Eye (tissue), 1 donor: ENCODE measurements at regions not wholly inside any gene's neighbourhood (a gene's known extent, or its start where the extent isn't known, plus 50 kb on each side); places are given as distances from the start of the nearest gene placed in this dataset.
A peak's percentile ranks its signal among the peaks of the same experiment; 100 is the strongest.
"Not testable (repeated sequence)": the region's sequence is repeated elsewhere in the genome, so short reads cannot be mapped to it uniquely, and the experiment has no call there.

Experiments
- DNase-seq: peaks from one replicate; pipeline ENCODE4 v3.0.0-alpha.2; 2015

DNA sequence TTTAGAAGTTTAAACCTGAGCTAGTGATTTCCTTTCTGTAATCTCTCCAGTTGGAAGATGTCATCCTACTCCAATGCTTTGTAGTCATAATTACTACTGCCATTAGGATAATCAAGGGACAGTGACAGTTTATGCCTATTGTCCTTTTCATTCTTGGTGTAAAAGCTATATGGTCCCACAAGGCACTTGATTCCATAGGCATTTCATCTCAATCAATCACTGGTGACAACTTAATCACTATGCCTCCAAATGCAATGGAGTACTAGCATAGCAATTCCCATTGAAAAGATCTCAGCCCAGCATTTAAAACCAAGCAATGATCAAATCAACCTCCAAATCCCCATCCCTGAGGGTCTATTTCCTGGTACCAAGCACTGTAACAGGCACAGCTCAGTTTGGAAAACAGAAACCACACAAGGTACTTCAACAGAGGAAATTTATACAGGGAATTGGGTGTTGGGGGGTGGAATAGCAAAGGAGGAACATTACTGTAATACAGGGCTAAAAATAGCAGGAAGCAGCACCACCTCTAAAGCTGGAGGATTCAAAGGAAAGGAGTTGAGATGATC lies 51.0 kb downstream of the FHIP2A start:
- no peak for DNase-seq

GRCh38 chr10:114874827-114875411 lies 53.3 kb downstream of the FHIP2A start:
- DNase-seq: peak; percentile 85

GRCh38 chr10:114875590-114876081 lies 54.1 kb downstream of the FHIP2A start:
- DNase-seq: not testable (repeated sequence)

- no peak for DNase-seq
These were observed 54.6 kb downstream of the FHIP2A start for GRCh38 chr10:114876169-114876568.

DNA sequence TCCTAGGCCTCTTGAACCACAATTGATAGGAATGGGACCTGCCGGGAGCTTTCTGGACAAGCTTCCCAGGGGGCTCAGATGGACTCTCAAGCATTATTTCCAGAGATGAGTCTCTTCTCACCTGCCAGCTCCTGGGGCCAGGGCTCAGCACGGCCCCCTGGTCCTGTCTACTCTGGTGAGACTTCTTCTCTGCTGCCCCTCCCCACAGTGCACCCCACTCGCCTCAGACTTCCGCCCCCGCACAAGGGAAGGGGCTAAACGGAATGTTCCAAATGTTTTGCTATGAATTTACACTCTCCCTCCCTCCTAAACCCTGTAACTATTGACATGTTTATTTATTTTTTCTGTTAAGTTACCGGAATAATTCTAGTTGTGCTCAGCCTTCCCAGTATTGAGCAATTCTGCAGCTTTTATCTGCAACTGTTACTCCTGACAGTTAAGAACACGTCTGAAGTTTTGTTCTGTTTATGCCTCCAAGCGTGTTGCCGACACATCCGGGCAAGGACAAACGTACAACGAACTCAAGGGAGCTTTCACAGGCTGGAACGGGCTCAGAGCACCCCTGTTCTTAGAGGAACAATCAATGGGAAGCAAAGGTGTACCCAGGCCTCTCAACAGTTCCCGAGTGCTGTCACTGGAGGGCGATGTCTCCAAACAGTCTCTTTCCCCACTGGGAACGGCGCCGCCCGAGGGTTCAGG lies 55.2 kb downstream of the FHIP2A start:
- peak; percentile 89 for DNase-seq

GRCh38 chr10:114877301-114877644 lies 55.7 kb downstream of the FHIP2A start:
- no peak for DNase-seq

DNA sequence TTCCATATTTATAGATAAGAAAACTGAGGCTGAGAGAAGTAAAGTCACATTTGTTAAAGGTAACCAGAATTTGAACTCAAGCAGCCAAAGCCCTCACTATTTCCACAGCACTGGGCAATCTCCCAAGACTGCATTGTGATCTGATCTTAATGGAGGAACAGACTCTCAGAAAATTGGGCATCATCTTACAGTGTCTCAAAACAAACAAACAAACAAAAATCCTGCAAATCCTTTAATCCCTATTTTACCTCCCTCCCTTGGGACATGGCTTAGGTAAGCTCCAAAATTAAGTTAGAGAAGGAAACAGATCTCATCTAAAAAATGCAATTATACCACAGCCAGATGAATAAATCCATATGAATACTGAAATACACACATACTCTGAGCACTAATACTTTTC lies 57.5 kb downstream of the FHIP2A start:
- no peak for DNase-seq

- peak; percentile 46 for DNase-seq
These were observed 58.1 kb downstream of the FHIP2A start for GRCh38 chr10:114879541-114880158.

- peak; percentile 87 for DNase-seq
These were observed 56.6 kb upstream of the TRUB1 start for GRCh38 chr10:114881417-114881816.

DNA sequence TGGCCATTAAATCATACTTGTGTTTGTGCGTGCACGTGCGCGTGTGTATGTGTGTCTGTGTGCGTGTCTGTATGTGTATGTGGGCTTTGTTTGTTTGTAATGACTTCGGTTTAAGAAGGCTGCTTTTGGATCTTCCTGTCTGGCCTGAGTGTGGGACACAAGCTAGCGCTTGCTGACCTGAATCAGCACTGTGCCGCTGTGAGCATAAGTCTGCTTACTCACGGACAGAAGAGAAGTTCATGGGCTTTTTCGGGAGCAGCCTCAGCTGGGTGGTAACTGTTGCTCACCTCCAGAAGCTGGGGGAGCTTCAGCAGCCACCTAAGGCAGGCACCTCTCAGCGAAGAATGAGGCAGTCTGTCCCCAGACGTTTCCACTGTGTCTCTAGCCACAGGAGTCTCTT lies 56.1 kb upstream of the TRUB1 start:
- DNase-seq: no peak

GRCh38 chr10:114885443-114885842 lies 52.6 kb upstream of the TRUB1 start:
- no peak for DNase-seq
